GM12878 (cell line): ENCODE measurements at regions not wholly inside any gene's neighbourhood (a gene's known extent, or its start where the extent isn't known, plus 50 kb on each side); places are given as distances from the start of the nearest gene placed in this dataset.

Experiments used
- ATAC-seq: fragments of 200-7000 bp; cut with Tn5 transposase; 3 replicates; pipeline ENCODE4 v1.9.1; 2020; ENCODE audit warnings: mild to moderate bottlenecking, moderate library complexity
- BruUV-seq: library from RNA; stranded (reverse); fragments of 400-500 nt; replicated peaks from 2 replicates; lab custom pipeline; 2021; lab: Mats Ljungman, UMichigan
- CTCF ChIA-PET: fragments of 300-600 bp; sonication (Branson Sonifier 250); formaldehyde crosslinking; extraction: SDS; loops from one replicate; lab custom pipeline; 2021; ENCODE audit warnings: inconsistent platforms; lab: Yijun Ruan, JAX
- POLR2A ChIA-PET: fragments of 350-600 bp; formaldehyde crosslinking; extraction: SDS; loops from one replicate; lab custom pipeline; 2021; ENCODE audit warnings: inconsistent platforms; lab: Charles Lee
- RAD21 ChIA-PET: fragments of 300-600 bp; sonication (Branson Sonifier 250); formaldehyde crosslinking; loops from one replicate; lab custom pipeline; 2023; ENCODE audit warnings: antibody characterized with exemption; ENCODE audit not compliant: unreplicated experiment; lab: Charles Lee
- SMC1A ChIA-PET: fragments of 300-600 bp; sonication (Branson Sonifier 250); formaldehyde crosslinking; loops from one replicate; lab custom pipeline; 2023; ENCODE audit not compliant: unreplicated experiment, uncharacterized antibody; lab: Charles Lee
- DNase-seq: peaks from one replicate; pipeline ENCODE4 v3.0.0-alpha.2; 2011; ENCODE audit warnings: low read depth, low spot score
- FAIRE-seq: peaks from 3 replicates; lab custom pipeline; 2011; peaks lifted over from hg19 to GRCh38; lab: Jason Lieb, UNC
- H2AFZ ChIP-seq: 2 replicates; pipeline ENCODE4 v1.6.0; 2011; ENCODE audit warnings: low read depth, low read length, control low read depth; ENCODE audit not compliant: control insufficient read depth
- H3K27ac ChIP-seq: 2 replicates; pipeline ENCODE4 v1.5.1; 2011; ENCODE audit warnings: control low read depth; ENCODE audit not compliant: control insufficient read depth, insufficient read depth
- H3K27me3 ChIP-seq, 2 experiments: replicated peaks in 1 of 2; 2 replicates each; pipeline versions ENCODE4 v1.6.0 to v1.6.1; 2011; ENCODE audit warnings: low read length in 1 of 2; ENCODE audit not compliant: control insufficient read depth in 2 of 2, insufficient read depth in 2 of 2
- H3K36me3 ChIP-seq, 2 experiments: 2 replicates each; pipeline ENCODE4 v1.5.1; 2011; ENCODE audit warnings: low read length in 1 of 2; ENCODE audit not compliant: control insufficient read depth in 2 of 2, insufficient read depth in 2 of 2
- H3K4me1 ChIP-seq: 2 replicates; pipeline ENCODE4 v1.6.1; 2011; ENCODE audit warnings: mild to moderate bottlenecking, low read length, moderate library complexity, mixed read lengths; ENCODE audit not compliant: control insufficient read depth, insufficient read depth
- H3K4me2 ChIP-seq: 2 replicates; pipeline ENCODE4 v1.6.0; 2011; ENCODE audit warnings: control low read depth; ENCODE audit not compliant: control insufficient read depth, insufficient read depth
- H3K4me3 ChIP-seq: fragments of 200-600 bp; sonication (generic); 2 replicates; pipeline ENCODE4 v1.5.1; 2016
- H3K79me2 ChIP-seq: 2 replicates; pipeline ENCODE4 v1.6.0; 2011; ENCODE audit warnings: low read length; ENCODE audit not compliant: control insufficient read depth, insufficient read depth
- H3K9ac ChIP-seq: 2 replicates; pipeline ENCODE4 v1.8.0; 2011; ENCODE audit warnings: low read length, control low read depth, mixed read lengths; ENCODE audit not compliant: control insufficient read depth, insufficient read depth
- H3K9me3 ChIP-seq: replicated peaks from 3 replicates; pipeline ENCODE4 v1.5.1; 2011; ENCODE audit warnings: mild to moderate bottlenecking, low read length; ENCODE audit not compliant: control insufficient read depth, insufficient read depth
- H4K20me1 ChIP-seq: 2 replicates; pipeline ENCODE4 v1.6.0; 2011; ENCODE audit not compliant: control insufficient read depth, insufficient read depth
- EGR1 ChIP-seq, 2 experiments: IDR thresholded peaks; 1 replicate in 1 of 2; 2 replicates in 1 of 2; pipeline ENCODE4 v1.6.1; 2011 to 2012; ENCODE audit warnings: low read depth in 2 of 2, low read length in 2 of 2, borderline replicate concordance in 1 of 2, mild to moderate bottlenecking in 1 of 2, moderate library complexity in 1 of 2
- ESRRA ChIP-seq: IDR thresholded peaks from 2 replicates; pipeline ENCODE4 v1.6.1; 2012; ENCODE audit warnings: mild to moderate bottlenecking, low read length, improper control_type of control experiment
- FOXM1 ChIP-seq: IDR thresholded peaks from 2 replicates; pipeline ENCODE4 v1.6.1; 2012; ENCODE audit warnings: low read depth, mild to moderate bottlenecking, inconsistent platforms, low read length, moderate library complexity
- JUND ChIP-seq: IDR thresholded peaks from 2 replicates; pipeline ENCODE4 v1.6.1; 2012; ENCODE audit warnings: low read depth, mild to moderate bottlenecking, low read length, improper control_type of control experiment, moderate library complexity
- POLR2AphosphoS2 ChIP-seq: IDR thresholded peaks from 2 replicates; pipeline ENCODE4 v1.6.1; 2011; ENCODE audit warnings: low read depth, mild to moderate bottlenecking, low read length, improper control_type of control experiment, moderate library complexity
- REST ChIP-seq: IDR thresholded peaks from 2 replicates; pipeline ENCODE4 v1.6.1; 2012; ENCODE audit warnings: mild to moderate bottlenecking, low read depth, low read length
- SIN3A ChIP-seq: IDR thresholded peaks from 2 replicates; pipeline ENCODE4 v1.6.1; 2012; ENCODE audit warnings: low read depth, low read length, improper control_type of control experiment
- SUPT20H ChIP-seq: IDR thresholded peaks from 2 replicates; pipeline ENCODE4 v1.6.1; 2011; ENCODE audit warnings: low read depth, mild to moderate bottlenecking, low read length, moderate library complexity, borderline replicate concordance; ENCODE audit not compliant: control insufficient read depth
- ZBED1 ChIP-seq: IDR thresholded peaks from 2 replicates; pipeline ENCODE4 v1.6.1; 2016; ENCODE audit warnings: borderline replicate concordance
- ZNF384 ChIP-seq: IDR thresholded peaks from 2 replicates; pipeline ENCODE4 v1.6.1; 2012; ENCODE audit warnings: low read depth, mild to moderate bottlenecking, low read length, improper control_type of control experiment, borderline replicate concordance
- WGBS: methylation state at CpG from one replicate; pipeline ENCODE4 v1.1.6; 2016; ENCODE audit warnings: low lambda C conversion rate; ENCODE audit not compliant: insufficient replicate concordance, insufficient coverage; ENCODE audit errors: missing lambda C conversion rate; 5-methylcytosine and 5-hydroxymethylcytosine counted together
- in situ Hi-C: fragments of 300-500 bp; cut with MboI; formaldehyde crosslinking; loops from 9 replicates; pipeline ENCODE4 v1.14.3; 2018; ENCODE audit warnings: mixed read lengths
- intact Hi-C: fragments of 100-400 bp; cut with micrococcal nuclease; formaldehyde crosslinking; loops from one replicate; pipeline ENCODE4 v1.14.2; 2022; ENCODE audit not compliant: unreplicated experiment

GRCh38 chr12:45586486-45586885 lies 143.0 kb upstream of the ARID2 start:
- intact Hi-C loops = no loop called here
- FAIRE-seq = no peak
- Histone ChIP-seq H3K27ac (no peak overlapping the region), H3K9me3 (no peaks in the 10 kb centered on the region; the same call in 1 of the 3 replicates), H3K9ac (no peak overlapping the region), H3K4me2 (no peak overlapping the region), H2AFZ (no peak overlapping the region), H4K20me1 (no peaks in the 10 kb centered on the region), H3K27me3 (peaks cover 0 to 1% of the 10 kb centered on the region in 2 experiments; a peak in 1 of 4 replicates), H3K79me2 (no peaks in the 10 kb centered on the region), H3K4me1 (no peaks in the 10 kb centered on the region), H3K4me3 (no peak overlapping the region), H3K36me3 (no peaks in the 10 kb centered on the region)
- no peak for DNase-seq
- TF ChIP-seq FOXM1 (no peak), JUND (no peak), ESRRA (no peak), ZBED1 (no peak), SUPT20H (no peak), EGR1 (IDR thresholded peaks at IDR 0.05; ENCODE audit: borderline replicate concordance in 1 of 2, low read depth in 2 of 2, low read length in 2 of 2) (no peak), SIN3A (no peak), REST (no peak), ZNF384 (no peak), POLR2AphosphoS2 (no peak)
- WGBS = 54% methylated on average over 18 of the region's 18 CpGs
- in situ Hi-C loops = no loop called here
- ChIA-PET CTCF (no interaction called here), POLR2A (no interaction called here), SMC1A (no interaction called here), RAD21 (no interaction called here)
- no peak for ATAC-seq
- no TSS peak for BruUV-seq
